ENCODE measurements at regions not wholly inside any gene's neighbourhood (a gene's known extent, or its start where the extent isn't known, plus 50 kb on each side); places are given as distances from the start of the nearest gene placed in this dataset.
"Not testable (repeated sequence)": the region's sequence is repeated elsewhere in the genome, so short reads cannot be mapped to it uniquely, and the experiment has no call there.

DNA sequence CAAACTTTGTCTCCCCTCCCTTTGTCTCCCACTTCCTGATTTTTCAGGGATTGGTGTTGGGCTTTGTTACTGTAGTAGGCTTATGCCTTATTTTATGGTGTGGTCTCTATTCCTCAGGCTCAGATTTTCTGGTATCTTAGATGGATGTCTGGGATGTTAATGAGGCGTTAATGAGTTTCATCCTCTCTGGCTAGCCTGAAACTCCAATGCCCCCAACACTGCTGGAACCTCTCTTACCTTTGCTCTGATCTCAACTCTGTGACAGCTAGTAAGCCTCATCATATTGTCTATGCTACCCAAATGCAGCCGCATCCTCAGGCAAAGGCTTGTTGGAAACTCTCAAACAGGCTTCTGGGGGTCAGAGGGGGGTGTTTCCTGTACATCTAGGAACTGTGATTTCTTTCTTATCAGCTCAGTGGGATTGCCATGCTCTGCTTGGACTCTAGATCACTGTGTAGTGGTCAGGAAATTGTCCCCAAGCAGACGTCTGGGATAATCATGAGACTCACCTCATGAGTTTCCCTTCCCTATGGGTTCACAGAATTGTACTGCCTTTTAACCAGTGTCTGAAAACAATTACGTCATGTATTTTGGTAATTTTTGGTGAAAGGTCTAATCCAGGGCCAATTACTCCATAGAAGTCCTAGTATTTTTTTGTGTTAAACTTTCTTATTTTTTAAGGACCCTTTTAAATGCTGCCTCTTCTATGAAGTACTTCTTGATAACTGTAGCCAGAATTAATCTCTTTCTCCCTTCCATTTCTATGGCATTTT lies 88.8 kb upstream of the TRPC7 start:
- DNase-seq: no peak

DNA sequence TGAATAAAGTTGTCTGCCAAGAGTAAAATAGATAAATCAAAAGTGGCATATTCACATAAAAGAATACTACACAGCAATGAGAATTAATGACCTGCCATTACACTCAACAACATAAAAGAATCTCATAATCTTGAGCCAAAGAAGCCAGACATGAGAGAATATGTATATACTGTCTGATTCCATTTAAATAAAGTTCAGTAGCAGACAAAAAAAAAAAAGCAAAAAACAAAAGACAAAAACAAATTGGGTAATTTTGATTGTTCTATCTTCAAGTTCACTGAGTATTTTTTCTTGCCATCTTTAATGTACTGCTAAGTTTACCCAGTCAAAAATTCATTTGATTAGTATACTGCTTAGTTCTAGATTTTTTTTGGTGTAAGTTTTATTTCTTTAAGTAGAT lies 87.9 kb upstream of the TRPC7 start:
- DNase-seq: no peak

DNA sequence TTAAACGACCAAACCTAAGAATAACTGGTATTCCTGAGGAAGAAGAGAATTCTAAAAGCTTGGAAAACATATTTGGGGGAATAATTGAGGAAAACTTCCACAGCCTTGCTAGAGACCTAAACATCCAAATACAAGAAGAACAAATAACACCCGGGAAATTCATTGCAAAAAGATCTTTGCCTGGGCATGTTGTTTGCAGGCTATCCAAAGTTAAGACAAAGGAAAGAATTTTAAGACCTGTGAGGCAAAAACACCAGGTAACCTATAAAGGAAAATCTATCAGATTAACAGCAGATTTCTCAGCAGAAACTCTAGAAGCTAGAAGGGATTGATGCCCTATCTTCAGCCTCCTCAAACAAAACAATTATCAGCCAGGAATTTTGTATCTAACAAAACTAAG lies 82.2 kb upstream of the TRPC7 start:
- DNase-seq: not testable (repeated sequence)

DNA sequence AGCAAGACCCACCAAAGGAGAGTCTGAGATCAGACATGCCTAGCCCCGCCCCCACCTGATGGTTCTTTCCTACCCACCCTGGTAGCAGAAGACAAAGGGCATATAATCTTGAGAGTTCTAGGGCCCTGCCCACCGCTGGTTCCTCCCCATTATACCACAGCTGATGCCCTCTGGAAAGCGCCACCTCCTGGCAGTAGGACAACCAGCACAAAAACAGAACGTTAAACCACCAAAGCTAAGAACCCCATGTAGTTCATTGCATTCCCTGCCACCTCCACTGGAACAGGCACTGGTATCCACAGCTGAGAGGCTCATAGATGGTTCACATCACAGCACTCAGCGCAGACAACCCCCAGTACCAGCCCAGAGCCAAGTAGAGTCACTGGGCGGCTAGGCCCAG lies 81.2 kb upstream of the TRPC7 start:
- no peak for DNase-seq

DNA sequence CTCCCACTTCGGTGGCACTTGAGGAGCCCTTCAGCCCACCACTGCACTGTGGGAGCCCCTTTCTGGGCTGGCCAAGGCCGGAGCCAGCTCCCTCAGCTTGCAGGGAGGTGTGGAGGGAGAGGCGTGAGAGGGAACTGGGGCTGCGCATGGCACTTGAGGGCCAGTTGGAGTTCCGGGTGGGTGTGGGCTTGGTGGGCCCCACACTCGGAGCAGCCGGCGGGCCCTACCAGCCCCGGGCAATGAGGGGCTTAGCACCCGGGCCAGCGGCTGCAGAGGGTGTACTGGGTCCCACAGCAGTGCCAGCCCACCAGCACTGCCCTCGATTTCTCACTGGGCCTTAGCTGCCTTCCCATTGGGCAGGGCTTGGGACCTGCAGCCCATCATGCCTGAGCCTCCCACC lies 78.8 kb upstream of the TRPC7 start:
- not testable (repeated sequence) for DNase-seq

DNA sequence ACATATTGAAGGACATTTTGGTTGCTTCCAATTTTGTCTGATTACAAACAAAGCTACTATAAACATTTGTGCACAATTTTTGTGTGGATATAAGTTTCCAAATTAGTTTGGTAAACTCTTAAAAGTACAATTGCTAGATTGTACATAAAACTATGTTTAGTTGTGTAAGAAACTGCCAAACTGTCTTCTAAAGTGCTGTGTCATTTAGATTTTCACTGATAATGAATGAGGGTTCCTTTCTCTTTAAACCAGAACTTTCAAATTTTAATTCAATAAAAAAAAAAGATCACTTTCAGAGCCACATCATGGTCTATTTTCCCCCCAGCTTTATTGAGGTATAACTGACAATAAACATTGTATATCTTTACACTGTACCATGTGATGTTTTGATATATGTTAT lies 74.0 kb upstream of the TRPC7 start:
- DNase-seq: no peak

DNA sequence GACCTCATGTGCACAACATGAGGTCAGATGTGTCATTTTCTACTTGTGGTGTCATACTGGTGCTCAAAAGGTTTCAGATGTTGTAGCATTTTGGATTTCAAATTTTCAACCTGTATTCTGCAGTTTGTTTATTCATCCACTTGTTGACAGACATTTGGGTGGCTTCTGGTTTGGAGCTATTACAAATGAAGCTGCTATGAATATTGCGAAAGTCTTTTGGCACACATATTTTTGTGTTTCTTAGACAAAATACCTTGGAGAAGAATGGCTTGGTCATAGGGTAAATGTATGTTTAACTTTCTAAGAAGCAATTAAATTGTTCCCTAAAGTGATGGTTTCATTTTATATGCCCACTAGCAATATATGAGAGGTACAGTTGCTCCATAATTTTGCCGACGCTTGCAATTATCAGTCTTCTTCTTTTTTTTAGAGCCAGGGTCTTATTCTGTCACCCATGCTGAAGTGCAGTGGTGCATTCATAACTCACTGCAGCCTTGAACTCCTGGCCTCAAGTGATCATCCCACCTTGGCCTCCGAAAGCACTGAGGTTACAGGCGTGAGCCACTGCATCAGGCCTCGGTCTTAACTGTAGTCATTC lies 70.7 kb upstream of the TRPC7 start:
- DNase-seq: no peak

DNA sequence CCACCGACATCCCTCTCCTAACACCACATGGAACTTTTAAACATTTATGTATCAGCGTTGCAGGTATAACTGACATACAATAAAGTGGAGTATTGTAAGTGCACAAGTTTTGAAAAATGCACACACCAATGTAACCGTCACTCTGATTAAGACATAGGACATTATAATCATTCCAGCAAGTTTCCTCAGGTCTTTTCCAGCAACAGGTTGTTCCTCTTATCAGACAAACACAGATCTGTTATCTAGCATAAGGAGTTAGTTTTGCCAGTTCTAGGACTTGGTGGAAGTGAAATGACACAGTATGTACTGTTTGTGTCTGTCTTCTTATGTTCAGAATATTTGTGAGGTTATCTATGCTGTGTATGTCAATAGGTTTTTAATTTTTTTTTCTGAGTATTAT lies 69.5 kb upstream of the TRPC7 start:
- no peak for DNase-seq

DNA sequence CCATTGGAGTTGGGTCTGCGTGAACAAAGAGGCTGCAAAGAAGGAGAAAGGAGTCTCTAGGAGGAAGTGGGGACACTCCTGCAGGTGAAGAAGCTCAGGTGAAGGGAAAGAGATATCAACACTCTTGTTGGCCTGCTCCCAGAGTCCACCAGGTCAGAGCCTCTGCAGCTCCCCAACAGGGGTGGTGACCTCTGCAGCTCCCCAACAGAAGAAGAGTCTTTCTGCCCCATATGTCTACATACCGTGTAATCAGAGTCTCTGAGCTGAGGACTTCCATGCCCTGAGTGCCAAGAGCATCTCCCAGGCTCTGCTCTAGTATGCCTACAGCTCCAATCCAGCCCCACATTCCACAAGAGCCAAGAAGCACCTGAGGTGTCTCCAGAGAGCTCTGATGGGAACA lies 67.4 kb upstream of the TRPC7 start:
- DNase-seq: no peak

DNA sequence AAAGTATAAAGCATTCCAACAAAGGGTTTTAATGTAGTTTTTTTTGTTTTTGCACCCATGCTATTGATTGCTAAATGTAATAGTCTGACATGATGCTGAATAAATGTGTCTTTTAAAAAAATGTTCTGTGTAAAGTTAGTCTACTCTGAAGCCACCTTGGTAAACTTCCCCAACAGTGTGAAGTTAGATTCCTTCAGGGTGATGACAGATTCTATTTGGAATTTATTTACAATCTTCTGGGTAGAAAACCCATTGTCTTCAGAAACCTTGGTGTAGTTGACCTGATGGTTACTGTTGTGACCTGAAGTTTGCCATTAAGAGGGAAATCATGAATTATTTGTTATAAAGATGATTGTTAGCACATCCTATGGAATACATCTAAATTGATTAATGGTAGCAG lies 64.7 kb upstream of the TRPC7 start:
- no peak for DNase-seq

DNA sequence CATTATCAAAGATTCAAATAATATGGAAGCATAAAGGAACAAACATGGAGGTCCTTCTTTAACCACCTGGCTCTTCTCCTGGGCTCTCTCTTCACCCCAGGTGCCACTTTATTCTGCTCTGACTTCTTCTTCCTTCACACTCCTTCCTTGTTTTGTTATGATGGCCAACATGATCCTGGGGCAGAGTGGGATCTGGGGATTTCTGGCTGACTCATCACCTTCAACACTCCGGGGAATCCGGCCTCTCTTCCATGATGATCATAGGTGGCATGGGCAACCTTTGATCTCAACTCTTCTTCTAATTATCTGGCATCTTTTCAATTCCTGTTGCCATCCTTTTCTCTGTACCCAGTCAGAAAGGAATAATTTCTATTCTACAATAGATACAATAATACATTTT lies 62.1 kb upstream of the TRPC7 start:
- DNase-seq: no peak

DNA sequence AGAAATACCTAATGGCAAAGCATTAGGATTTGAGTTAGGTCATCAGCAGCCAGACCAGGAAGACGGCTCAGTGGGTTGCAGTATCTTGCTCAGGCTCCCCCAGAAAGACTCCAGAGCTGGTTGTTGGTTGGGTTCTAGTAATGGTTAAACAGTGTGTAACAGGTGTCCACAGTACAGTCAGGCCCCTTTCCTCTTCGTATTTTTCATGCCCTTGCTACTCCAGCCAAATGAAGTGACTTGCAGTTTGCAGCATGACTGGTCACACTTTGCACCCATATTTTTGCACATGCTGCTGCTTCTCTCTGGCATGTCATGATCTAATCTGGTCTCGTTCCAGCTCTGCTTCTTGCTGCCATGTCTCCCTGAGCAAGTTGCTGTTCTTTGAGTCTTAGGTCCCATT lies 60.6 kb upstream of the TRPC7 start:
- no peak for DNase-seq

DNA sequence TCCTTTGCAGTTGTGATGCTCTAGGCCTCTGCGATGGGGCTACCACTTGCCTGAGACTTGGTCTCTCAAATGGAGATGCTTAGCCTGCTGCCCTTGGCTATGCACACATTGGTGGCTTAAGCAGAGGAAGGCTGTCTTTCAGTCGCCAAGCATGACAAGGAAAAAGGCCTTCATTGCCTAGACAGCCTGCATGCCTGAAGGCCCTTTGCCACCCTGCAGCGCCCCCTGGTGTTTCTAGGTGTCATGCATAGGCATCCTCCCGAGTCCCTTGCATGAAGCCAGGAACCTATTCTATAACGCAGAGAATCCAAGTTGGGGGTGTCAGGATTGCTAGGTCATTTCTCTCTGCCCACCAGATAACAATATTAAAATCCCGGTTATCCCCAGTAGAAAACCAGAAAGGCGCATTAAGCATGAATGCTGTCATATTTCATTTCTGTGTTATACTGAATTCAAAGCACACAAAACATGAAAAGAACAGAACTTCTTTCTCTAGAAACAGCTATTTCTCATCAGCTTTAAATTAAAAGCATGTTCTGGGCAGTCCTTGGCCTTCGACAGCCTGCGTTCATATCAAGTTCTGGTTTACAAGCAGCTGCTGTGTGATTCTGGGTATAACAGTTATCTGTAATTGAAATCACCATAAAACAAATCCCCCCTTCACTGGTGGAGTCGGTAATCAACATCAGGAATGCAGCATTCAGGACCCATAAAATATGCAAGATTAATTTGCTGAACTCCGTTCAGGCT lies 59.7 kb upstream of the TRPC7 start:
- no peak for DNase-seq

DNA sequence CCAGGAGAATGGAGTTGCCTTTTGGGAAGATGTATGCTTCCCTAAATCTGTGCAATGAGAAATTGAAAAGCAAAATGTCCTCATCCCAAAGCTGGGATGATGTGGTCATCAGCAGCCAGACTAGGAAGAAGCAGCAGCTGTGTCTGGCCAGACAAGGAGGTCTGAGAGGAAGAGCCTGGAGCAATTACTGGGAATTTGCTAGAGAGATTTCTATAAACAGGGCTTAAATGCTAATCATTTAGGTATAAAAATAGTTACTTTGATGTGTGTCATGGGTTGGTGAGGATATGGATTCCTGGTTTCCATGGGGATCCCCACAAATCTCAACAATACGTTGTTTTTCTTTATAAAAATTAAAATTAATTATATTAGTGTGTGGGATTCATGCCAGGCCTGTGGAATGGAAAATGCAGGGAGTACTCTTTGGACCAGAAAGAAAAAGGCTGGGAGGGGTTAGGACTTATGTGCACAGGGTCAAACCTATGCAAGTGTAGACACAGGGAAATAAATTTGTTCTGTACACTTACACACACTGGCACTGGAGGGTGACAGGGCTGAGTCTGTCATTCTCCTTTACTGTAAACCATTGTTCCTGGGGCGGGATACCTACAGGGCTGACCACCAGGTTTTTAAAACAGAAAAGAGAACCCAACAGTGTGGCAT lies 58.7 kb upstream of the TRPC7 start:
- no peak for DNase-seq

DNA sequence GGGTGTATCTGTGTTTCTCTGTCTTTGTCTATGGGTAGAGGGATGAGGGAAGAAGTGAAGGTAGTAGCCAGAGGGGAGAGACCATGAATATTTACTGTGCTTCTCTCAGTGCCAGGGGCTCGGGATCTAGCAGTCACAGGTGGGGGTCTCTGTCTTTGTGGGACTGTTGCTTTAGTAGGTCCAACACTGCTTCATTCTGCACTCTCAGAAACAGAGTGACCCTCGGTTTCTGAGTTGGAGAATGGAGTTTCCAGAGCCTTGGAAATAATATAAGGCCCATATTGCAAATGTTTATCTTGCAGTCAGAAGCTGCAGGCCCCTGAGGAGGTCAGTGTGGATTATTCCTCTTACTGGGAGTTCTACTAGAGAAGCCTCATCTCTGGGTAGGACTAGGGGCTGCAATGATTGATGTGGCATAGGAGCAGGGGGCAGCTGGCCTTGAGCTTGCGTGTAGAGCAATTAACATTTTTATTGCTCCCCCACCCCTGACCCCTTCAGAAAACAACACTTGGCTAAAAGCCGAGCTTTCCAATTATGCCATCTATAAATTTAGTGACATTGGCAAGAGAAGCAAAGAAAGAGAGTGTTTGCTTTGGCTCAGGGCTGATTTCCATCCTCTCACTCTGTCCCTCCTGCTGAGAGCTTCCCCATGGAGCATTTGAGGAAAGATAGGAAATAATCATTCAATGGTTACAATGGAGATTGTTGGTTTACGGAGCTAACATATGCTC lies 55.0 kb upstream of the TRPC7 start:
- DNase-seq: peak; percentile 79

DNA sequence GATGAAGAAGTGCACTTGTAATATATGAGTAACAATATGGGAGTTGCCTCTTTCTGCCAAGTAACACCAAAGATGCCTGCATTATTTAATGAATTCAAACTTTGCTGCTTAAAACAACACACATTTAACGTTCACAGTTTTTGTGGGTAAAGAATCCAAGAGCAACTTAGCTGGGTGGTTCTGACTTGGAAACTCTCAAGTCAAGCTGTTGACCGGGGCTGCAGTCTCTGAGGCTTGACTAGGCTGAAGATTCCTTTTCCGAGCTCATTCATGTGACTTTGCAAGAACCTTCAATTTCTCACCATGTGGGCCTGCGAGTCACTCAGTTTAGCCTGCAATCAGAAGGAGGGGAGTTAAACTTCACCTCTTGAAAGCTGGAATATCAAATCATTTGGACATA lies 53.0 kb upstream of the TRPC7 start:
- no peak for DNase-seq

All from DMS79 treated with DMSO at 0.1 percent for 48 hours (cell line).